GM21390 (cell line): ENCODE measurements at regions not wholly inside any gene's neighbourhood (a gene's known extent, or its start where the extent isn't known, plus 50 kb on each side); places are given as distances from the start of the nearest gene placed in this dataset.

Experiments
- ATAC-seq: cut with Tn5 transposase; IDR thresholded peaks from one replicate; pipeline ENCODE4 v1.9.1; 2021; ENCODE audit not compliant: unreplicated experiment

- ATAC-seq, result no peak
Observed at GRCh38 chr5:152337484-152337883, 67.6 kb downstream of the NMUR2 start.

GRCh38 chr5:152335461-152335860, 69.6 kb downstream of the NMUR2 start:
- no peak for ATAC-seq

DNA sequence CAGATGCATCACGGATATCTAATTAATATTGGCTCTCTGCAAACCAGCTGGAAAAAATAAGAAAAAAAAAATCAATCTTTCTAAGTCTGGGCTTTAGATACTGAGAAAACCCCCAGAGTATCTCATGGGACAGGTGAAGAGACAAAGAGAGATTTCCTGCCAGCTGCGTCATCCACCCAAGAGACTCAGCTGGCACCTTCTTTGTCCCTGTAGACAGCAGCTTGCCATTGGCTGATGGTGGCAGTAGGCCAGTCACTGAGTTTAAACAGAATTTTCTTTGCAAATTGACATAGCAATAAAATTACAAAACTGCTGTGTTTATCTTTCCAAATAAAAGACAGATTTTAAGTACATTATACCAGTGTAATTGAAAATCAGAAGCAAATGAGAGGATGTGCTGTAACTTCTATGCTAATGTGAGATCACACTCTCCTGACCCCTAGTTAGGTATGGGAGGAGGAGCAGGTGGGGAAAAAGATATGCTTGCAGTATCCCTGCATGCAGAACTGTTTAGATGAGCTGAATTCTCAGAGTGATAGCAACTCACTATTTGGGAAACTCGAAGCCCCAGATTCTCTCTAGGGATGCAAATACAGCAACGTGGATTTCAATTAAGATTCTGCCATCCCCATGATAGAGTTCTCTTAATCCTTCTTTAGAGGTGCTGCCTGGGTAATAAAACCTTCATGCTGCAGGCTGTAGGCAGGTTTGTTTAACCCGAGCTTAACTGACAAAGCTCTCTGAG, 72.2 kb downstream of the NMUR2 start:
- no peak for ATAC-seq

DNA sequence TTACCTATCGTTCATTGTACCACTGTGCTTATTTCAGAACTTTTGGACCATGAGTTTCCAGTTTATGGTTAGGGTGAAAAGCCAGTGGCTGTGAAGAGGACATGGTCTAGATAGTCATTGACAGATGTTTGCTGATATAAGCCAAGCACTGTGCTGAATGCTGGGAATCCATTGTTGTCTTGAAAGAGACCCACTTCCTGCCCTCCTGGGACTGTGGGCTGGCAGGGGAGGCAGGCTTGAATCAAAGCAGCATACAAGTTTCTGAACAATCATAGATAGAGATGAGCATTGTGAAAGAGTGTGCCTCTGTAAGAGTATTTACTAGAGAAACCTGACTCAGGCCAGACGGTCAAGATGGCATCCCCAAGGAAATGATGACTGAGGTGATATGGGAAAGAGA, 73.4 kb downstream of the NMUR2 start:
- ATAC-seq, result no peak

- no peak for ATAC-seq
Observed at GRCh38 chr5:152331006-152331405, 74.1 kb downstream of the NMUR2 start.

GRCh38 chr5:152329761-152330283, 75.3 kb downstream of the NMUR2 start:
- ATAC-seq, result no peak

GRCh38 chr5:152329207-152329606, 75.9 kb downstream of the NMUR2 start:
- ATAC-seq, result no peak

DNA sequence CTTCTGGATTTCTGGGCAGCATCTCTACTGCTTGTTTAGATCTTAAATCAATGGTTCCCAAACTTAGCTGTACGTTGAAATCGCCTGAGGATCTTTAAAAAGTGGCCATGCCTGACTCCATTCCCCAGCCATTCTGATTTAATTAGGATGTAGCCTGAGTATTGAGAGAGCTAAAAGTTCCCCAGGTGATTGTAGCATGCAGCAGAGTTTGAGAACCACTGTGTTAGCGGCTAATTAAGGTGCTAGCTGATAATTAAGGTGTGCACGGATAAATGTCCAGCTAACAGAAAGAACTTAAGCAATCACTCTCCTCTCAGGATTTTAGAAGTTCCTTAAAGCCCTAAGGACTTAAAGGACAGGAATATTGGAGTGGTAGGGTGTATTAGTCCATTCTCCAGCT, 89.1 kb downstream of the NMUR2 start:
- ATAC-seq, result no peak

DNA sequence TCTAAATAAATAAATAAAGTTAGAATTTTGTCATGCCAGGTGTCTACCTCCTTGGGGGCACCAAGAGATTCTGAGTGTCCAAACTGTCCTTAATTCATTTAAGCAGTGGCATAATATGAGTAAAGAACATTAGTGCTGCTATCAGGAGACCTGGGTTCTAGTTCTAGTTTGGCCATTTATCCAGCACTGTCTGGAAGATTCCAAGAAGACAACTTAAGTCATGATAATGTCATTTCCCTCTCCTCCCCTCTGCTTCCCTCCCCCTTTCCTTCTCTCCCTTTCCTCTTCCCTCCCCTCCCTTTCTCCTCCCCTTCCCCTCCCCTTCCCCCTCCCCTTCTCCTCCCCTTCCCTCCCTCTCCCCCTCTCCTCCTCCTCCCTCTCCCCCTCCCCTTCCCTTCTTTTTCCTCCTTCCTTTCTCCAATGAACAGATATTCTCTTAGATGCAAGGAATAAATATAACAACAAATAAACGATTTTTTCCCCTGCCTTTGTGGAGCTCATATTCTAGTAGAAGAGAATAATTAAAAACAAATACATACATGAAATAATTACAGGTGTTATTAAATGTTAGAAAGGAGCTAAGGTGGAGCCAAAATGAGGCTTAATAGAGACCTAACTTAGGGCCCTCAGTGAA, 90.8 kb downstream of the NMUR2 start:
- ATAC-seq, result no peak

DNA sequence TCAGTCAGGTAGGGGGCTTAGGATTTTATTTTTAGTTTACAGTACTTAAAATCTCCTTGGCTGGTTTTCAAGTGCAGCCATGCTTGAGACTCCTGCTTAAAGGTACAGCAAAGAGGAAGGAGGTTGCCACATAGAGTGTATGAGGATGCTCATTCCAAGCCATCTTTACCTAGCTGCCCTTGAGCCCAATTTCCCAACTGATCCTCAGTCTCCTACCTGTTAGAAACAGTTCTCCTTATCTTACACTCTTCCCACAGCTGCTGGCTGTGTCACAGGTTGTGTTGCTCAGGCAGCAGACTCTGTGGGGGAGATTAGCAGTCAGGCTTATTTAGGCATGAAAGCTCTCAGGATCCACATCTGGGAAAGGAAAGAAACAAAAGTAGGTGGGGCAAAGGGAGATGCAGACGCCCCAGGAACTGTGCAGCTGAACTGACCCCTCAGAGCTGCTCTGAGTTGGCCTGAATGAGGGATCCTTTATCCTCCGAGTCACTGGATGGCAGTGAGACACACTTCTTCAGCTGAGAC, 95.1 kb downstream of the NMUR2 start:
- ATAC-seq, result no peak

GRCh38 chr5:152306386-152306785, 98.7 kb downstream of the NMUR2 start:
- no peak for ATAC-seq

DNA sequence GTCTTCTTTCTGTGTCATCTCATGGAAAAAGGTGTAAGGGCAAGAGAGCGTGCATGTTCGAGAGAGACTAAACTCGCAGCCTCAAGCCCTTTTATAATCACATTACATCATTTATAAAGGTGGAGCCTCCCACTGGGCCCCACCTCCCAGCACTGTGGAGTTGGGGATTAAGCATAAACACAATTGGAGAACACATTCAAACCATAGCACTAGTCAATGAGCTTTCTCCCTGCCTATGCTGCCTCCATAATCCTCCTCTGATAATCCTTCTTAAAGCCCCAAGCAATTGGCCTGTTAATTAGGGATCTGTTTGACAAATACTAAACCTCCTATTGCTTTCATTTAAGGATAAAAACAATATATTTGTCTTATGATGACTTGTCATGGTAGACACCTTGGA, 99.6 kb downstream of the NMUR2 start:
- ATAC-seq, result no peak

GRCh38 chr5:152303841-152304240, 101.2 kb downstream of the NMUR2 start:
- ATAC-seq, result no peak

DNA sequence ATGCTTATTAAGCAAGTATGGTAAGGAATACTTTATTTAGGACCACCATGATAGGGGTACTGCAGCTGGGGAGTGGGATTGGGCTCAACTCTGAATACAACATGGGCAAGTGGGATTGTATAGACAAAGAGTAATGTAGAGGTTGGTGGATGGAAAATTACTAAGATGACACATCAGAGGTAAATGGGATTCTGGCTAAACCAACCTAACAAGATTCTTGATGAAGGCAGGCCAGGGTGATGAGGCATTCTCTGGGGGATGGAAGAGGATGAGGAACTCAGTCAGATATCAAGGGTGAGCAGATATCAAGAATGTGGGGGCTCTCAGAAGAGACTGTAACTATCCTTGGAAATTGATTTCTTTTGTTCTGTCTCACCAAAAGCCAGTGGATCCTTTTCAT, 107.2 kb downstream of the NMUR2 start:
- no peak for ATAC-seq

DNA sequence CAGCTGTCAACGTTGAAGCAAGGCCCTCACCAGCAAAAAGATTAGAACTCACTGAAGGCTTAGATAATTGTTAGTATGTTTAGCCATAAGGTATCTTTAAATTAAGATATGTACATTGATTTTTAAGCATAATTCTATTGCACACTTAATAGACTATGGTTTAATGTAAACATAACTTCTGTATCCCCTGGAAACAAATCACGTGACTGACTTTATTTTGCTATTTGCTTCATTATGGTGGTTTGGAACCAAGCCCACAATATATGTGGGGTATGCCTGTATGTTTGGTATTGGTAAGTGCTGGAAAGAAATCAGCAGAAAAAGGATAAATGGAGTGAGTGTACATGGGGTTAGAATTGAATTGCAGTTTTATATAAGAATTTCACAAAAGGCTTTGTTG, 111.9 kb downstream of the NMUR2 start:
- no peak for ATAC-seq

- ATAC-seq, result no peak
Observed at GRCh38 chr5:152290181-152290580, 114.9 kb downstream of the NMUR2 start.

DNA sequence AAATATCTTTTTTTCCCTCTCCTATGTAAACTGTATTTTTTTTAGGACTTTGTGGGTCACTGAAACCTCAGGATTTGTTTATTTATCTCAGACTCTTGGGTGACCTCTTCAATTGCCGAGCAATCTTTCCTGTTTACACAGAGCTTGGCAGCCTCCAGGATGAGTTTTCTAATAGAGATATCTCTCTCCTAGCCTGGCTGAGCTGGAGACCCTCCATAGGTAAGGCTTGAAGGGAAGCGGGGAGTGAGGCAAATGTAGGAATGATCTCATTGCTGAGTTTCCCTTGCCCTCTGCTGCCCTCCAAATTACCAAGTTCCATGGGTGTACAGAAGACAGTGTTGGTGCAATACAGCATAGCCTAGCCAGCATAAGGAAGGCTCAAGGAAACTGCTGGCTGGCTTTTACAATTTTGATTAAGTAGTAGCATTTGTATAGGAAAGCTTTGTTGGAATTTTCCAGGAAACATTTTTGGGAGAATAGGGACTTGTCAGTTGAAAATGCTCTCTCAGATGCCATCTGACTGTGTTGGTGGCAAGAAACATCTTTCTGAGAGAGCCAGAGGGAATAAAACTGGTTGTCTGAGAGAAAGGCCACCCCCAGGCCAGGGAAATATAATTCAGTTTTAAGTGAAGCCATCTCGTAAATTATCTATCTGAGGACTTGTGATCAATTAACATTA, 116.0 kb downstream of the NMUR2 start:
- no peak for ATAC-seq

- ATAC-seq, result no peak
Observed at GRCh38 chr5:152288499-152288898, 116.6 kb downstream of the NMUR2 start.

DNA sequence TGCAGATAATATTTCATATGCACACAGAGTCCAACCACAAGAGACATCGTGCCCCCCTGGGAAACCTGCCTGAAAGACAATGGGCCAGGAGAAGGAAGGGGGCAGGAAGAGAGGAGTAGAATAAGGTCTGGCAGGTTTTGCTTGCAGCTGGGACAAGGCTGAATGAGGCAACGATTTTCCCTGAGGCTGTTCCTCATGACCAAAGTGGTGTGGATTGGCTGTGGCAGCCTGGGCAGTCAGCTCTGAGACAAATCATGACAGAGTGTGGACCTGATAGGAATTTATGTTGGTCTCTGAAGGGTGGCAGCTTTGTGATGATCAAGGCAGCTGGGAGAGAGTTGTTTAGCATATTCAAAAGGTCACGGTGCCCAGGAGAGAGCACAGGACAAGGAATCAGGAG, 119.3 kb downstream of the NMUR2 start:
- ATAC-seq, result no peak

DNA sequence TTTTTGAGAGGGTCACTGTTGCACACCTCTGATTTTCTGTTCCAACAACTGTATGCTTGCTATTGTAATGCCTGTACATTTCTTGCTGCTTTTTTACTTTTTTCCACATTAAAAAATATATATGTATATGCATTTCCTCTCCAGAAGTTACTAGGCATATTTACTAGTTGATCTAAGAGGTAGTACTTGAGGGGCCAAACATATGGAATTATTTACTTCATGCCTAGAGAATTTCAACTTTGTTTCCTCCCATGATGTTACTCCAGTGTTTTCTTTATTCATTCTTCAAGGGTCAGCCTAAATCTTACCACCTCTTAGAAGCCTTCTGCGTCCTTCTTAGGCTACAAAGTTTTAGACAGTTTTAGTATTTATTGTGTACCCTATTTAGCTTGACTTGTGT, 122.7 kb downstream of the NMUR2 start:
- ATAC-seq, result no peak

DNA sequence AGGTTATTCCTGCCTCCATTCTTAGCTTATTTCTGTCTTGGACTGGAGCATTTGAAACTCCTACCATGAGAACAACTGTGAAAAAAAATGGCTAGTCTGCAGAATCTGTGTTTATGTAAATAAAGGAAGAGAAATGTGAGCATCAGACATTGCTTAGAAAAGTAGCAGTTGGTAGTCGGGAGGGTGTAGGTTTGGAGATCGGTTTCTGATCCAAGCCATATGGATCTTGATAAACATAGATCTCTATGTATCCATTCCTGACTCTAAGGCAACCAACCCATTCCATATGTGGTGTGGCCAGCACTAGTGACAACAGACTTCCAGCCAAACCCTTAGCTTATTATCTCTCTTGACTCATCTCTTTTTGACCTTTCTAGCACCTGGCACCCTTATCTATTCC, 127.1 kb downstream of the NMUR2 start:
- ATAC-seq, result no peak

DNA sequence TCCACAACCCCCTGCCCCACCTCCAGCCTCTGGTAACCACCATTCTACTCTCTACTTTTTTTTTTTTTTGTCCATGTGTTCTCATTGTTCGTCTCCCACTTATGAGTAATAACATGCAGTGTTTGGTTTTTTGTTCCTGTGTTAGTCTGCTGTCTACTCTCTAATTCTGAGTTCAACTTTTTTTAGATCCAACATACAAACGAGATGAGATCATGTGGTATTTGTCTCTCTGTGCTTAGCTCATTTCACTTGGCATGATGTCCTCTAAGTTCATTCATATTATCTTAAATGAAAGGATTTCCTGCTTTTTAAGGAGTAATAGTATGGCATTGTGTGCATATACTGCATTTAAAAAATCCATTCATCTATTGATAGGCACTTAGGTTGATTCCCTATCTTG, 130.9 kb downstream of the NMUR2 start:
- no peak for ATAC-seq
